K562 (cell line): ENCODE measurements at regions not wholly inside any gene's neighbourhood (a gene's known extent, or its start where the extent isn't known, plus 50 kb on each side); places are given as distances from the start of the nearest gene placed in this dataset.

Experiments
- ATAC-seq: fragments of 200-7000 bp; cut with Tn5 transposase; 3 replicates; pipeline ENCODE4 v1.9.1; 2020; ENCODE audit warnings: moderate library complexity
- BruUV-seq: library from RNA; stranded (reverse); fragments of 400-500 nt; replicated peaks from 2 replicates; lab custom pipeline; 2021; lab: Mats Ljungman, UMichigan
- CTCF ChIA-PET: fragments of 300-600 bp; formaldehyde crosslinking; extraction: SDS; loops from one replicate; lab custom pipeline; 2021; ENCODE audit warnings: low intra/inter-chr PET ratio; lab: Yijun Ruan, JAX
- POLR2A ChIA-PET: fragments of 300-600, 350-650 bp; sonication (Branson Sonifier 250); formaldehyde crosslinking; extraction: SDS; loops from one replicate; lab custom pipeline; 2021; ENCODE audit warnings: antibody characterized with exemption, inconsistent platforms; lab: Yijun Ruan, JAX
- DNase-seq, 4 experiments: peaks; one replicate each; pipeline versions ENCODE4 v3.0.0 to v3.0.0-alpha.2; 2011 to 2018; ENCODE audit warnings: low spot score in 3 of 4, mixed read lengths in 3 of 4; ENCODE audit errors: extremely low read depth in 1 of 4
- FAIRE-seq: peaks from 2 replicates; lab custom pipeline; 2011; peaks lifted over from hg19 to GRCh38; lab: Jason Lieb, UNC
- H2AFZ ChIP-seq: 2 replicates; pipeline ENCODE4 v1.6.0; 2011; ENCODE audit warnings: low read depth, low read length, control low read depth, inconsistent platforms
- H3K27ac ChIP-seq: fragments of 200-600 bp; 3 replicates; pipeline ENCODE4 v1.8.0; 2011; ENCODE audit warnings: low read depth, mild to moderate bottlenecking, control low read depth, inconsistent platforms, low read length, moderate library complexity, mixed read lengths; ENCODE audit errors: extremely low read depth
- H3K27me3 ChIP-seq, 2 experiments: fragments of 300-600 bp in 1 of 2; 2 replicates in 1 of 2; 3 replicates in 1 of 2; pipeline versions ENCODE4 v1.6.0 to v1.8.0; 2011; ENCODE audit warnings: inconsistent platforms in 2 of 2, low read length in 2 of 2, mild to moderate bottlenecking in 1 of 2, mixed read lengths in 1 of 2, moderate library complexity in 1 of 2; ENCODE audit not compliant: control insufficient read depth in 2 of 2, insufficient read depth in 2 of 2
- H3K36me3 ChIP-seq: fragments of 300-600 bp; 3 replicates; pipeline ENCODE4 v1.8.0; 2011; ENCODE audit warnings: mild to moderate bottlenecking, low read length, inconsistent platforms; ENCODE audit not compliant: control insufficient read depth, insufficient read depth
- H3K4me1 ChIP-seq, 2 experiments: fragments of 200-600 bp in 1 of 2; replicated peaks in 1 of 2; 2 replicates in 1 of 2; 3 replicates in 1 of 2; pipeline versions ENCODE4 v1.5.1 to v1.8.0; 2011; ENCODE audit warnings: inconsistent platforms in 2 of 2, low read length in 2 of 2, mild to moderate bottlenecking in 1 of 2, mixed read lengths in 1 of 2, moderate library complexity in 1 of 2; ENCODE audit not compliant: control insufficient read depth in 2 of 2, insufficient read depth in 2 of 2
- H3K4me2 ChIP-seq: 2 replicates; pipeline ENCODE4 v1.6.1; 2011; ENCODE audit warnings: low read length, control low read depth, inconsistent platforms, mixed read lengths; ENCODE audit not compliant: insufficient read depth
- H3K4me3 ChIP-seq: fragments of 200-600 bp; sonication (generic), shearing (Covaris generic); 2 replicates; pipeline ENCODE4 v1.5.1; 2016; ENCODE audit warnings: control low read depth, inconsistent platforms
- H3K79me2 ChIP-seq: fragments of 200-600 bp; 3 replicates; pipeline ENCODE4 v1.8.0; 2011; ENCODE audit warnings: low read length, inconsistent platforms; ENCODE audit not compliant: control insufficient read depth, insufficient read depth
- H3K9ac ChIP-seq, 2 experiments: 2 replicates each; pipeline versions ENCODE4 v1.6.0 to v1.6.1; 2011; ENCODE audit warnings: low read depth in 2 of 2, low read length in 2 of 2, control low read depth in 1 of 2, inconsistent platforms in 1 of 2, mild to moderate bottlenecking in 1 of 2, mixed read lengths in 1 of 2; ENCODE audit not compliant: insufficient read depth in 1 of 2
- H3K9me1 ChIP-seq: one replicate; pipeline ENCODE4 v1.6.0; 2011; ENCODE audit warnings: inconsistent platforms, mild to moderate bottlenecking, low read length, moderate library complexity; ENCODE audit not compliant: control insufficient read depth, insufficient read depth
- H3K9me3 ChIP-seq: replicated peaks from 2 replicates; pipeline ENCODE4 v1.5.1; 2011; ENCODE audit warnings: low read depth, low read length, inconsistent platforms; ENCODE audit not compliant: control insufficient read depth, insufficient read depth
- H4K20me1 ChIP-seq: replicated peaks from 2 replicates; pipeline ENCODE4 v1.6.1; 2011; ENCODE audit warnings: low read length, inconsistent platforms, mixed read lengths; ENCODE audit not compliant: control insufficient read depth, insufficient read depth
- CBFB ChIP-seq: sonication (generic); formaldehyde crosslinking; IDR thresholded peaks from 2 replicates; pipeline ENCODE4 v1.4.0; 2020; ENCODE audit warnings: mild to moderate bottlenecking, missing genetic modification reagents
- E2F8 ChIP-seq: fragments of 450-650 bp; IDR thresholded peaks from 2 replicates; pipeline ENCODE4 v1.7.1; 2018; ENCODE audit warnings: mild to moderate bottlenecking, low read depth; ENCODE audit not compliant: partially characterized antibody
- GABPB1 ChIP-seq: sonication (generic); formaldehyde crosslinking; IDR thresholded peaks from 2 replicates; pipeline ENCODE4 v1.8.0; 2022; ENCODE audit warnings: mild to moderate bottlenecking, missing genetic modification reagents
- MECOM ChIP-seq: fragments of 250-450 bp; sonication (Bioruptor Pico); IDR thresholded peaks from 2 replicates; pipeline ENCODE4 v1.8.0; 2022; ENCODE audit warnings: inconsistent platforms
- MYBL2 ChIP-seq, 2 experiments: fragments of 450-650 bp in 1 of 2; sonication (generic) in 1 of 2; formaldehyde crosslinking in 1 of 2; IDR thresholded peaks; 2 replicates each; pipeline versions ENCODE4 v1.6.1 to v1.8.1; 2017 to 2022; ENCODE audit warnings: borderline replicate concordance in 1 of 2, inconsistent platforms in 1 of 2, low read depth in 1 of 2, mild to moderate bottlenecking in 1 of 2, missing genetic modification reagents in 1 of 2, moderate library complexity in 1 of 2
- PHTF2 ChIP-seq: fragments of 250-450 bp; sonication (Bioruptor Pico); IDR thresholded peaks from 2 replicates; pipeline ENCODE4 v1.5.0; 2021; ENCODE audit warnings: mild to moderate bottlenecking
- SIN3A ChIP-seq, 2 experiments: fragments of 150-350 bp in 1 of 2; IDR thresholded peaks; 2 replicates each; pipeline ENCODE4 v1.6.1; 2011 to 2016; ENCODE audit warnings: borderline replicate concordance in 2 of 2, low read depth in 2 of 2, low read length in 2 of 2, mild to moderate bottlenecking in 2 of 2, moderate library complexity in 2 of 2; ENCODE audit not compliant: control insufficient read depth in 1 of 2
- SIN3B ChIP-seq: fragments of 450-650 bp; IDR thresholded peaks from 2 replicates; pipeline ENCODE4 v1.6.1; 2017; ENCODE audit warnings: low read depth, mild to moderate bottlenecking, moderate library complexity
- SMC3 ChIP-seq: conservative IDR thresholded peaks from 2 replicates; pipeline ENCODE4 v1.6.1; 2011; ENCODE audit warnings: low read depth, low read length, improper control_type of control experiment; ENCODE audit not compliant: insufficient read depth
- SNAPC5 ChIP-seq: fragments of 250-450 bp; sonication (Bioruptor Pico); IDR thresholded peaks from 2 replicates; pipeline ENCODE4 v1.8.0; 2021; ENCODE audit warnings: moderate library complexity, mild to moderate bottlenecking, inconsistent platforms
- TCF7 ChIP-seq: sonication (generic); IDR thresholded peaks from 2 replicates; pipeline ENCODE4 v1.6.1; 2016; ENCODE audit warnings: antibody characterized with exemption, borderline replicate concordance
- THAP7 ChIP-seq: fragments of 250-450 bp; sonication (Bioruptor Pico); IDR thresholded peaks from 2 replicates; pipeline ENCODE4 v1.5.0; 2021
- ZNF165 ChIP-seq: fragments of 250-450 bp; sonication (Bioruptor Pico); IDR thresholded peaks from 2 replicates; pipeline ENCODE4 v1.4.0; 2020; ENCODE audit warnings: borderline replicate concordance
- ZNF511 ChIP-seq: sonication (generic); formaldehyde crosslinking; IDR thresholded peaks from 2 replicates; pipeline ENCODE4 v1.8.0; 2022; ENCODE audit warnings: mild to moderate bottlenecking, missing genetic modification reagents
- ZNF551 ChIP-seq: fragments of 250-450 bp; sonication (Bioruptor Pico); IDR thresholded peaks from 2 replicates; pipeline ENCODE4 v1.5.0; 2021; ENCODE audit warnings: mild to moderate bottlenecking, moderate library complexity
- ZNF644 ChIP-seq: fragments of 200-800 bp; sonication (Bioruptor generic); IDR thresholded peaks from 2 replicates; pipeline ENCODE4 v1.6.1; 2016; ENCODE audit warnings: low read depth, missing genetic modification characterization, missing compliant biosample characterization
- WGBS: fragments of 100-300 bp; shearing (Covaris generic); methylation state at CpG from one replicate; pipeline ENCODE4 v1.1.6; 2016; ENCODE audit warnings: low coverage, mixed read lengths; ENCODE audit not compliant: insufficient coverage; ENCODE audit errors: missing lambda C conversion rate; 5-methylcytosine and 5-hydroxymethylcytosine counted together
- in situ Hi-C: fragments of 300-500 bp; cut with MboI; formaldehyde crosslinking; loops from 4 replicates; pipeline ENCODE4 v1.15.0; 2018; ENCODE audit warnings: inconsistent platforms, mixed read lengths
- intact Hi-C: fragments of 100-400 bp; cut with micrococcal nuclease; formaldehyde crosslinking; loops from 2 replicates; pipeline ENCODE4 v1.14.2; 2022

GRCh38 chr18:38752430-38752829 lies 1186.8 kb upstream of the CELF4 start (continued):
- TF ChIP-seq SMC3 (no peak), ZNF511 (no peak)

GRCh38 chr18:38751898-38752297 lies 1186.3 kb upstream of the CELF4 start:
- no peak overlapping the region for H3K4me2 ChIP-seq
- no peak overlapping the region for H2AFZ ChIP-seq
- FAIRE-seq (no peak), ATAC-seq (no peak)
- CTCF ChIA-PET, result no interaction called here
- H3K9ac ChIP-seq, result no peak overlapping the region
- POLR2A ChIA-PET, result no interaction called here
- intact Hi-C loops, result no loop called here
- no peaks in the 10 kb centered on the region for H3K4me1 ChIP-seq
- no peaks in the 10 kb centered on the region for H3K79me2 ChIP-seq
- under 1% methylated on average over 8 of the region's 8 CpGs for WGBS
- no peaks in the 10 kb centered on the region for H4K20me1 ChIP-seq
- no peak for TF ChIP-seq THAP7
- TF ChIP-seq SIN3A (IDR thresholded peaks at IDR 0.05; ENCODE audit: borderline replicate concordance in 2 of 2, control insufficient read depth in 1 of 2, low read depth in 2 of 2, low read length in 2 of 2), result no peak
- TF ChIP-seq ZNF644 (tag), result no peak
- no peak for TF ChIP-seq MECOM (CRISPR knock-in tag)
- no peak for TF ChIP-seq SIN3B
- TF ChIP-seq GABPB1 (CRISPR knock-in tag), result no peak
- no peak for TF ChIP-seq MYBL2 (IDR thresholded peaks at IDR 0.05; ENCODE audit: low read depth)
- TF ChIP-seq MYBL2 (CRISPR knock-in tag; IDR thresholded peaks at IDR 0.05; ENCODE audit: borderline replicate concordance), result no peak
- TF ChIP-seq E2F8, result no peak
- TF ChIP-seq CBFB (CRISPR knock-in tag), result no peak
- no peak for TF ChIP-seq SNAPC5
- TF ChIP-seq TCF7, result no peak
- TF ChIP-seq PHTF2 (CRISPR knock-in tag), result no peak
- no peak for TF ChIP-seq ZNF165 (CRISPR knock-in tag)
- no peak for TF ChIP-seq ZNF551 (CRISPR knock-in tag)
- TF ChIP-seq, all 486 proteins: peak for 0
- in situ Hi-C loops, result no loop called here
- Histone ChIP-seq H3K27me3 (no peaks in the 10 kb centered on the region), H3K4me3 (no peak overlapping the region), H3K36me3 (no peaks in the 10 kb centered on the region), H3K9me1 (no peaks in the 10 kb centered on the region), H3K9me3 (no peaks in the 10 kb centered on the region), H3K27ac (no peak overlapping the region)
- no TSS peak for BruUV-seq
- no peak for DNase-seq
